ENCODE measurements at regions not wholly inside any gene's neighbourhood (a gene's known extent, or its start where the extent isn't known, plus 50 kb on each side); places are given as distances from the start of the nearest gene placed in this dataset.
"Not testable (repeated sequence)": the region's sequence is repeated elsewhere in the genome, so short reads cannot be mapped to it uniquely, and the experiment has no call there.

DNA sequence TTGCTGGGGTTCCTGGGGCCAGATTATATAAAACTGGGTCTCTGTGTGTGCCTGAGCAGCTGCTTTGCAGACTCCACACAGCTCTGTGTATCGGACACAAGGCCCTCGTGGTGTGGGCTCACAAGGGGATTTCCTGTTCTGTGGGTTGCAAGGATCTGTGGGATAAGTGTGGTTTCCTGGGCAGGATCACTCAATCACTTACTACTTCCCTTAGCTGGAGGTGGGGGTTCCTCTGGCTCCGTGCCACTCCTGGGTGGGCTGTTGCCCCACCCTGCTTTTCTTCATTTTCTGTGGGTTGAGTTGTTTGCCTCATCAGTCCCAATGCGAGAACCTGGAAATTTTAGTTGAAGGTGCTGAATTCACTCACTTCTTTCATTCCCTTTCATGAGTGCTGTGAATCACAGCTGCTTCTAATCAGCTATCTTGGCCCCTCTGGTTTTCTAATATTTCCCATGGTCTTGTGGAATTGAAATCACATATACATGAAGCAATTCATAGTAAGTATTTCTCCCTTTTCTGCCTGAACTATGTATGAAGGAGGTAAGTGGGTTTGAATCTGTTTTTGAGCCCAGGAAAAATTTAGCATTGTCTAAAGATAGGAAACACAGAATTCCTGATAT, 196.3 kb downstream of the DCDC2C start:
- no peak for DNase-seq

DNA sequence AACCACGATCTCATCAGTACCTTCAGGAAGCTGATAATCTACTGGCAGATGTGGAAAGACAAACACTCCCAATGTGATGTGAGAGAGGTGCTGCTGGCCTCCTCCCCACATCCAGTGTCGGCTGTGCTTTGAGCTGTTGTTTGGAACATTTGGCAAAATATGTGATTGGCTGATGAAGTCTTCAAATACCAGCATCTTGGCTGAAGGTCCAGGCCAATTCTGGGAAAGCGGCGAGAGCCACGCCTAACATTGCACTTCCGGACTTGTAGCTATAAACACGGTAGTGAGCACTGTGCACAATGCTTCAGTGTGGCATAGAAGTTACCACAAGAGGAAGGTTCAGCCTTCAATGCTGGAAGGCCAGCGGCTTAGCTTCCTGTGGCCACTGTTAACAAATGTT, 198.8 kb downstream of the DCDC2C start:
- no peak for DNase-seq

DNA sequence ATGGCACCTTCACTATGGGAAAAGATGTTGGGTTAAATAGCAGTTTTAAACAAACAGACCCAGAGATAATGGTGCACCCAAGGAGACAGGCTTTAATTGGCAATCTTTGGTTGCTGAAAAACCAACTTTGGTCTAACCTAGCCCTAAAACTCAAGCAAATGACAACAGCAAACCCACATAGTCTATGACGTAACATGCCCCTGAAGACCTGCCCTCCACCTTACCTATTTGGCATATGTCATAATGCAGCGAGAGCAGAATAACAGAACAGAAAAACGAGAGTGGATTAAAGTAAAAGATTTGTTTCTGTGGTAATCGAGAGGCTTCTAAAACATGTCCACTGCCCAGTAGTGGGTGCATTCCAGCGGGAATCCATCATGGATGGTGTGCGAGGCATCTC, 200.7 kb downstream of the DCDC2C start:
- no peak for DNase-seq

DNA sequence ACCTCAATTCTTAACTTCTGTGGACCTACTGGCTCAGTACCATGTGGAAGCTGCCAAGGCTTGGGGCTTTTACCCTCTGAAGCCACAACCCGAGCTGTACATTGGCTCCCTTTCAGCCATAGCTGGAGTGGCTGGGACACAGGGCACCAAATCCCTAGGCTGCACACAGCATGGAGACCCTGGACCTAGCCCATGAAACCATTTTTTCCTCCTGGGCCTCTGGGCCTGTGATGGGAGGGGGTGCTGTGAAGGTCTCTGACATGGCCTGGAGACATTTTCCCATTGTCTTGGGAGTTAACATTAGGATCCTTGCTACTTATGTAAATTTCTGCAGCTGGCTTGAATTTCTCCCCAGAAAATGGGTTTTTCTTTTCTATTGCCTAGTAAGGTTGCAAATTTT, 205.1 kb downstream of the DCDC2C start:
- DNase-seq = not testable (repeated sequence)

DNA sequence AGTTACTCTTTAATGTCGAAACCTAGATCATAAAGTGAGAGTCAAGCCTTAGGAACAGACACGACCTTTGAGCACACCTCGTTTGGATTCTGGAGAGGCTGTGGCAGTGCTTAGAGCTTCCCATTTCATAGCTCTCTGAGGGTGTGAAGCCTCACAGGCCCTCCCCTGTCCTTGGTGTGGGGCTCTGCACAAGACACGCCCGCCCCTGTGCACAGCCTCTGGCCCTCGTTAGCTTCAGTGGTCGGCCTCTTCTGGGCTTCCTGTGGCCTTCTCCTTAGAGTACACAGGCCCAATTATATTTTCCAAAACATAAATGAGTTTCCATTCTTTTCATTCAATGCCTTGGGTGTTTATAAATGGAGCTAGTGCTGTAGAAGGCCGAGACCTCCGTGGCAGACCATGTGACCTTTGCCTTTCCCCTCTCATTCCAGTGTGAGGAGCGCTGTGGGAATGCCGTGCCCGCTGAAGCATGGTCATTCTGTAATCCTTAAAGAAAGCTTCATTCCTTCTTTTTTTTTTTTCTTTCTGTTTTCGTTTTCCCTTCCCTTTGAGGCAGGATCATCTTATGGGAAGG, 208.6 kb downstream of the DCDC2C start:
- no peak for DNase-seq

GRCh38 chr2:3913166-3913565, 209.8 kb downstream of the DCDC2C start:
- no peak for DNase-seq

DNA sequence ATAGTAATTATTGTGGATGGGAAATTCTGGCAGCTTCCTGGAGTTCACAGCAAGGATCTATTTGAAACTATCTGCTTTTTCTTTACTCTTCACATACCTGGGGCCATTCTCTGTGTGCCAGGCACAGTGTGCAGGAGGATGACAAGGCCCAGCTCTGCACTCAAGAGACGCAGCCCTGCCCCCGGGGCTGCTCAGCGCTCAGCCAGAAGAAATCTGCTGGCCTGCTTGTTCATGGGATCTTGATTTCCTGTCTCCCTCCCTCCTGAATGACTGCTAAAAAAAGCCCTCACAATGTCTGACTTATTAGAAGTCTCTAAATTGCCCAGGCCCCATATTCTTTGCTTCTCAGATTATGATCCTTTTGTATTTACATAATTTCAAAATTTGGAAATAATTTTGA, 210.9 kb downstream of the DCDC2C start:
- DNase-seq = no peak

DNA sequence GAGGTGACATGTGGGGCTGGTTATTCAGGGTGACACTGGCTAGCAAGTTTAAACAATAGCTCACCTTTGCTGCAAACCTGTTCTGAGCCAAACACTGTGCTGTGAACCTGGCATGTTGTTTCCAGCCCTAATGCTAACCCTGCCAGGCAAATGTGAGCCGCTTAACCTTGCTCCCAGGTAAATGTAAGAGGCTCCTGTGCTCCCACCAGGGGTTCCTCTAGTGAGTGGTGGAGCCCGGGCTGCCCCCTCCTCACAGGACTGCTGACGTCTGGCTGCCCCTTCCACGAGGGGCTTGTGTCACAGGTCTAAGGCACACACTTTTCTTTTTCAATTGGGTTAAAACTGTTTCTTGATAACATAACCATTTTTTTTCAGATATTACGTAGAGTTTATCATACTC, 223.7 kb downstream of the DCDC2C start:
- no peak for DNase-seq

DNA sequence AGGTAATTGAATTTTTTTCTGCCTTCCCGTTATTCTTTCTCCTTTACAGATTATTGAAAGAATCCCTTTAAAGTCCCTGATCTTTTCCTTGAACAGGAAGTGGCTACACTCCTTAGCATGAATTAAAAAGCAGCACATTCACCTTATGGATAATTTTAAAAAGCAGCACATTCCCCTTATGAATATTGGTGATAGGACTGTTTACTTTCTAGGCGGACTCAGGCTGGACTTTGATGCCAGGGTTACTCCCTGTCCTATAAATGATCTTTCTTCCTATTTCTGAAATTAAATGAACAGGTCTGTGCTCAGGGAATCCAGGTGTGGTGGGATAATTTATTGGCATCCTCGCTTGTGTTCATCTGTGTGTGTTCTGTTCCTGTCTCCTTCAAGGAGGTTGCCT, 226.0 kb downstream of the DCDC2C start:
- DNase-seq = no peak

DNA sequence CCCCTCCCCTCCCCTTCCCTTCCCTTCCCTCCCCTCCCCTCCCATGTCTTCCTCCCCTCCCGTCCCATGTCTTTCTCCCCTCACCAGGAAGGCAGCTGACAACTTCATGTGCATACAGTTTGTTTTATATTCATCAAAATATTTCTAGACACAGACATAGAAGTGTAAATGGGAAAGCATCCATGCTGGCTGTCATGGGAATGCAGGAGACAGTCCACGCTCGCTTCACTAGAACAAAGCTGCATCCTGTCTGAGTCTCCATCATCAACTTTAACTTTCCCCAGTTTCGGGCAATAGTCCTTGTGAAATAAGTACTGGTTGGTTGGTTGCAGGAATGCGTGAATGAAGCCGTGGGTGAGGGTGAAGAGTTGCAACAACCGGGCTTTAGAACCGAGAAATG, 226.9 kb downstream of the DCDC2C start:
- DNase-seq = no peak

DNA sequence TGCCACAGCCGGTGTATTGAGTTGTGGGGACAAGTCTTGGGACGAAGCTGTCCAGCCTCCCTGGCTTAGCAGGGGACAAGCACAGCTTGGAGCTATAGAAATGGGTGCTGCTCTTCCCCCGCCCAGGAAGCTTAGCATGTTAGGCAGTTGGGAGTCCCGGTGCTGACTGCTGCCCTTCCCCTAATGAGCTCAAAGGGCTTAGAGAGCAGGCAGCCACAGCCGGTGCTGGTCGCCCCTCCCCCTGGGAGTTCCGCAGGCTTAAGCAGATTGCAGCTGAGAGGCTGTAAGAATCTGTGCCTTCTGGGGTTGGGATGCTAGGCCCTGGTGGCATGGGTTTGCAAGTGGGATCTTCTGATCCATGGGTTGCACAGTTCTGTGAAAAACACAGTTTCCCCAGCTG, 237.3 kb downstream of the DCDC2C start:
- DNase-seq = no peak

GRCh38 chr2:3942841-3943240, 239.5 kb downstream of the DCDC2C start:
- DNase-seq = no peak

DNA sequence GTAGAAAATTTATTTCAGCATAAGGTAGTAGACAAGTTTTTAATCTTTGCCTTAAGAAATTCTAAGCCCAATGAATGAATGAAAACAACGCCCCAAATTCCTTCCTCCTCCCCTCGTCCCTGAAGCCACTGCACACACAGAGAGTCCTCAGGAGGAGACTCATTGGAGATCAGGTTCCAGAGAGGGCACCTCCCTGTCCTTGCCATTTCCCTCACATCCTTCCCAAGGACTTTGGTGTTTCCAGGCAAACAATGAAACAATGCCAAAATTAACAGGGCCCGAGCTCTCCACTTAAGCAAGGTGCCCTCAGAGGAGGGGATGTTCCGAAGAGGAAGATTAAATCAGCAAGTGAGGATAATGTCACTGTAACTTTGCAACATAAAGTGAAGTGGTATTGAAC, 240.7 kb downstream of the DCDC2C start:
- DNase-seq = no peak

GRCh38 chr2:3944841-3945240, 241.5 kb downstream of the DCDC2C start:
- no peak for DNase-seq

DNA sequence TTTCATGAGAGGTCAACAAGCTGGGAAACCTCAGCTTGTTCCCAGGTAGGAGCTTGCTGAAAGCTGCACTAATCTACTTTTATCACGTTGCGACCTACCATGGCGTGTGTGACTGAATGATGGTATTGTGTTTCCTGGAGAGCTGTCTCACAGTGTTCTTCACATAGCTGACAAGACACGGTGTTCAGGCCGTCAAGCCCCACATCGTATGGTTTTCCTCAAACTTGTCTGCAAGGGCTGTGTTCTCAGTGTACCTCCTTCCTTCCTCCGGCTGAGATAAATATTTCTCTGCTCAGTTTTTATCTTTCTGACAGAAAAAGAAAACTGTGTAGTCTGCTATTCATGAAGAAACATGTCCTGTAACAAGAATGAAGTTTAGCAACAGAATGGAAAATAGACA, 244.8 kb downstream of the DCDC2C start:
- DNase-seq = no peak

DNA sequence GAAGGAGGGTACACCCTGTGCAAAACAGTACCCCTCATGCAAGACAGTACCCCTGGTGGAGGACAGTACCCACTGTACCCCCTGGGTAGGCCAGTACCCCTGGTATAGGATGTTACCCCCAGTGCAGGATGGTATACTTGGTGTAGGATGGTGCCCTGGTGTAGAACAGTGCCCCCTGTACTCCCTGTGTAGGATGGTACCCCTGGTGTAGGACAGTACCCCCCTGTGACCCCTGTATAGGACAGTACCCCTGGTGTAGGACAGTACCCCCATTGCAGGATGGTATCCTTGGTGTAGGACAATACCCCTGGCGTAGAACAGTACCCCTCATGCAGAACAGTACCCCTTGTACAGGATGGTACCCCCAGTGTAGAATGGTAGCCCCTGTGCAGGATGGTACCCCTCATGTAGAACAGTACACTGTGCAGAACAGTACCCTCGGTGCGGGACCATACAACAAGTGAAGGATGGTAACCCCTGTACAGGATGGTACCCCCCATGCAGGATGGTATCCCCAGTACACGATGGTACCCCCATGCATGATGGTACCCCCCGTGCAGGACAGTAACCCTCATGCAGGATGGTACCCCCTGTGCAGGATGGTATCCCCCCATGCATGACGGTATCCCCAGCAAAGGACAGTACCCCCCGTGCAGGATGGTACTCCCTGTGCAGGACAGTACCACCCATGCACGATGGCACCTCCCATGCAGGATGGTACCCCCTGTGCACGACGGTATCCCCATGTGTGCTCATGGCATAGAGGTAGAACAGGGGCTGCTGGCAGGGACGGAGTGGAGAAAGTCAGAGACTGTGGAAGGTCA, 248.0 kb downstream of the DCDC2C start:
- no peak for DNase-seq

DNA sequence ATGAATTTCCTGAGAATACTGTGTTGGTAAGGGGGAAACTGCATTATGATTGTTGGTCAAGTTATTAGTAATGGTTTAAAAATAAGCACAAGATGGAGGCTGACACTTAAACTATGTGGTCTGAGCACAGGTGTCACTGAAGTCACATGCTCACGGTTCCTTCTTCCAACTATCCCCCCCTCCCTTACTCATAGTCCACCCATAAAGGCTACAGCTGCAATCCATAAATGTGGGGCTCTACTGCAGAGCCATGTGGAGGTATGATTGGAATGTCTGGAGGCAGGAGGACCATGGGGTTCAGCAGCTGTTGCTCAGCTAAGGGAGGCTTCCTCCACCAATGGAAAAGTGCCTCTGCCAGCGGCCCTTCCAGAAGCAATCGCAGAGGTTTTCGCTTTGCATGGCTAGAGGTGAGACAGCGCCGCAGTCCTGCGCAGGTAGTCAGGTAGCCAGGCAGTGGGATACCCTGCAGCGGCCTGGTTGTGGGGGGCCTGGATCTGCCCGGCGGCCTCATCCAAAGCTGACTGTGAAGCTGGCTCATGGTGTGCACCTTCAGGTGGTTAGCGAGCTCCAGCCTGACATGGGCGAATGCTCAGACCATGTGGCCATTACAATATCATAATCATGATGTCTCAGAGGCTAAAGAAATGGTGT, 249.6 kb downstream of the DCDC2C start:
- DNase-seq = no peak

DNA sequence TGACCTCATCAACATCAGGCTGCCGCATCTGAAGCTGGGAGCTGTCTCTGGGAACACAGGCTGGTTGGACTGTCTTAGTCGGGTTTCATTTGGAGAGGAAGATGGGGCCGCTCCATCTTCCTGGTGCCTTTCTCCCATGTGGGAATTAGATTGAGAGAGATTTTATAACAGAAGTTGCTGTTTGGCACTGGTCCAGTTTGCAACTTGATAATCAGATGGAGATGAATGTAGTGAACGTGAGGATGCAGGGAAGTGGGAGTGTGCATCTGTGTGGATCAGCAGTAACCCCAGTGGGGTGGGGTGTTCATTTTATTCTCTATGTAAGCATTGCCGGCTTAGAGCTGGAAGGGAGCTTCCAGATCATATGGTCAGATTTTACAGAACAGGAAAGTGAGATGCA, 250.9 kb downstream of the DCDC2C start:
- DNase-seq = no peak

- DNase-seq = no peak
These were observed 253.0 kb downstream of the DCDC2C start for GRCh38 chr2:3956406-3956805.

DNA sequence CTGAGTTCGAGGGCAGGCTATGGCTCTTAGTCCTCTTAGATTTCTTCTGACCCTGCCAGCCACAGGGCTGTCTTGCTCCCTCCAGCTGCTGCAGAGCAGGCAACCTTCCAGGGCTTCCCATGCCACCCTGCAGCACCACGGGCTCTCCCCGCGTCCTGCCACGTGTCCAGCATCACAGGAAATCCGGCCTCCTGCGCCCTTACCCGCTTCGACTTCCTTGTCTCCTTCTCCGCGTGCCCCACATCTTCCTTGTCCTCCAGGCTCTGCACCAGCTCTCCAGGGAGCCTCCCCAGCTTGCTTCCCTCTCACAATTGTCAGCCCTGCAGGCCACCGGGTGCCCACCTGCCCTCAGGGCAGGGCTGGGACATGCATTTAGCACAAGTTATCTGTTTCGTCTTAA, 253.5 kb downstream of the DCDC2C start:
- DNase-seq = no peak

- DNase-seq = no peak
These were observed 255.1 kb downstream of the DCDC2C start for GRCh38 chr2:3958465-3958864.

- DNase-seq = no peak
These were observed 255.6 kb downstream of the DCDC2C start for GRCh38 chr2:3958969-3959368.

- DNase-seq = no peak
These were observed 256.0 kb downstream of the DCDC2C start for GRCh38 chr2:3959372-3959771.

DNA sequence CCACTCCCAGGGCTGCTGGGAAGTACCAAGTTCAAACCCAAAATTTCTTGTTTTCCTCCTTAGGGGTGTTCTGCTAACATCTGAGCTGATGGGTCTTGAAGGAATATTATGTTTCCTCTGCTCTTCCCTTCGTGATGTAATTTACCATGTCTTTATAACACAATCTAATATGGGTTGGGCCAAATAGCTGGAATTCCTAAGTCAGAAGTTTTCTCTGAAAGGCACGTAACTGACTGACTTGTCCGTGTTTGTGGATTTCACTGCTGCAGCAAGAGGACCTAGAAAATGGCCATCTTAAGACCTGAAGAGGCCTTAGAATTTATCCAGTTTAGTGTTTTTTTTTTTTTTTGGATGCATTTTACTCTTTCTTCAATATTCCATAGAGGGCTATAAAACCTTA, 256.7 kb downstream of the DCDC2C start:
- DNase-seq = no peak

All from activated CD8-positive, alpha-beta memory T cell treated with anti-CD3 and anti-CD28 coated beads, Interleukin-2, amount 50 U/mL, for 48 hours (primary cell).